Stimulated activated CD4-positive, alpha-beta T cell treated with anti-CD3 and anti-CD28 coated beads, Interleukin-2, amount 100 ng/mL, for 4 hours (primary cell): ENCODE measurements at regions not wholly inside any gene's neighbourhood (a gene's known extent, or its start where the extent isn't known, plus 50 kb on each side); places are given as distances from the start of the nearest gene placed in this dataset.
"Not testable (repeated sequence)": the region's sequence is repeated elsewhere in the genome, so short reads cannot be mapped to it uniquely, and the experiment has no call there.

ENCODE experiments used
- DNase-seq: peaks from one replicate; pipeline ENCODE4 v3.0.0-alpha.2; 2020; ENCODE audit warnings: low read depth

DNA sequence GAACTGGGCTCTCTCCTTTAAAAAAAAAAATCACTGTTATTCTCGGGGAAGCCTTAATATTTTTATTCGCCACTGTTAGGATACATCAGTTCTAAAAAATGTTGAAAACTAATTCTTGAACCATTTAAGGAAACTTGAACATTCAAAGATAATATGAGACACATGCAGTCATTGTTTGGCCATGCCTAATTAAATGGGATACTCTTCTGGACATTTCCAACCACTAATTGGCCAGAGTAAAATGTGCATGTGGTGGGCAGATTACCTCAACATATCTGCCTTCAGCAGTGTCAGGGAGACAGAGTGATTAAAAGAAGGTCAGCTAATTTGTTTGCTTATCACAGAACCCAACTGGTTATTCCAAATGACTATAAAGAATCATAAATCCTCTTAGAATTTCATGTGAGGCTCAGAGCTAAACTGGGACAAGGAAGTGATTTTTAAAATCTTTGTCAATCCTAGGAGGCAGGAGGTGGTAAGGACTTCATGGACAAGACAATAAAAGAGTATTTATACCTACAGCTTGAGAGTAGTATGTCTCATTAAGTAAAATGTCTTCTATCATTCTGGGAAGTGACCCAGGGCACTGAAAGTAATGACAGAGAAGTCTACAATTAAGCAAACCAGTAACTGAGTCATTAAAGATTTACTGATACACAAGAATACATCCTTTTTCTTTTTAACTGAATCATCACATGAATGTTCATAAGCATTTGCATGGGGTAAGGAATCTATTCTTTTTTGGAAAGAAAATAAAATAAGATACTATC lies 242.9 kb upstream of the TRPM3 start:
- no peak for DNase-seq

GRCh38 chr9:71363286-71363961 lies 242.0 kb upstream of the TRPM3 start:
- DNase-seq: no peak

GRCh38 chr9:71361357-71361756 lies 239.9 kb upstream of the TRPM3 start:
- DNase-seq: no peak

DNA sequence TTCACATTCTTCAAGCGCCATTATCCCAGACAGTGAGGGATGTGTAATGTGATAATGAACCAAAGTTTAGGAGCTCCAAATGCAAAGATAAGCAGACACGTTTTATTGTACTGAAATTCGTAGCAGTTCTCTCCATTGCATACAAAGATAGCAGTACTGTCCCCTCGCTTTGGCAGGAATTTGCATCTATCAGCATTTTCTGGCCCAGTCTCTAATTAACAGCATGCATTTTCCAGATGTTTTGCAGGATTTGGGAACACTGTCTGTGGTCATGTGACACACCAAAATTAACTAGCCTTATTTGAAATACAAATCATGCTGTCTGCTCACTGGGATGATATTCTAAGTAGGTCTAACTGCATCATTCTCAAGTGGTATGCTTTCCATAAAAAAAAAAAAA lies 235.9 kb upstream of the TRPM3 start:
- DNase-seq: no peak

- DNase-seq: no peak
Measured at GRCh38 chr9:71355884-71356283, 234.5 kb upstream of the TRPM3 start.

- DNase-seq: no peak
Measured at GRCh38 chr9:71353720-71354119, 232.3 kb upstream of the TRPM3 start.

GRCh38 chr9:71352837-71353236 lies 231.4 kb upstream of the TRPM3 start:
- no peak for DNase-seq

DNA sequence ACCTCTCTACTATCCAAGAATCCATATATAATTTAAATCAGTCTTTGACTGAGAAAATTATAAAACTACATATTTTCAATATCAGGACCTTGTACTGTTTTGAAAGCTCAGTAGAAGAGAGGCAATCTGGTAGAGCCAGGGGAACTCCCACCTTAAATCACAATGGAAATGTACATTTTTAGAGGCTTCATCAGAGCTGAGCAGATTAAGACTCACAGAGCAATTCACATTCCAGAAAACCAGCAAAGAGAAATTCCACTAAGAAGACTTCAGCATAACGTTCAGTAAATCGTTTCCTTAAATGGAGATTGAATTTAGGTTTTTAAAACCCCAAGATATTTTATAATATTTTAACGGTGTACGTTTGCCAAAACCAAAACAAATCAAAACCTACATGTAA lies 227.8 kb upstream of the TRPM3 start:
- DNase-seq: no peak

DNA sequence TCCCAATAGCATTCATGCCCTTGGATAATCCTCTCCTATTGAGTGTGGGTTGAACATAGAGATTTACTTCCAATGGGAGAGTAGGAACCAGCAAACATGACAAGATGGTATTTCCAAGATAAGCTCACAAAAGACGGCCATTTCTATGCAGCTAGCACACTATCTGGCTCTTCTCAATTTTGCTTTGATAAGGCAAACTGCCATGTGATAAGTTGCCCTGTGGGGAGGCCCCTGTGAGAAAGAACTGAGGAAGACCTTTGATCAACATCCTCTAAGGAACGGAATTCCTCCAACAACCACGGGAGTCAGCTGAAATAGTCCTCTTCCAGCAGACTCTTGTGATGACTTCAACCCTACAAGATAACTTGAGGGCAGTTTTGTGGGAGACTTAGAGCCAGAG lies 211.9 kb upstream of the TRPM3 start:
- DNase-seq: no peak

- DNase-seq: no peak
Measured at GRCh38 chr9:71331603-71332002, 210.2 kb upstream of the TRPM3 start.

- DNase-seq: no peak
Measured at GRCh38 chr9:71329873-71330272, 208.5 kb upstream of the TRPM3 start.

- no peak for DNase-seq
Measured at GRCh38 chr9:71326360-71326759, 204.9 kb upstream of the TRPM3 start.

- no peak for DNase-seq
Measured at GRCh38 chr9:71323357-71323756, 201.9 kb upstream of the TRPM3 start.

DNA sequence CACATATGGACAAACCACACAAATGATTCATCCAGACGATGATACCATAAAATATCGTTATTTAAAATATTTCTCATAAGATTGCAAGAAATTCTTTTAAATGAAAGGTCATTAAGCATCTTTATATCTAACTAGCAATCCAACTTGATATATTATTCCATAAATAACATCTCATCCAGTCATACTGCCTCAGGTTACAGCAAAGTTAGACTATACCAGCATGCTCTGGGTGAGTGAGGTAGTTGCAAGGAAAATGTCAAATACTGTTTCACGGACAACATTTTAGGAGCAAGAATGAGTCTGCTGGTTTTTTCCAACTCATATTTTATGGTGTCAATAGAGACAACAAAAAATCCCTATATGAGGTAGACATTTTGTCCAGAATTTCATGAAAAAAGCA lies 200.9 kb upstream of the TRPM3 start:
- DNase-seq: no peak

- DNase-seq: no peak
Measured at GRCh38 chr9:71308454-71308853, 187.0 kb upstream of the TRPM3 start.

GRCh38 chr9:71306134-71306533 lies 184.7 kb upstream of the TRPM3 start:
- no peak for DNase-seq

DNA sequence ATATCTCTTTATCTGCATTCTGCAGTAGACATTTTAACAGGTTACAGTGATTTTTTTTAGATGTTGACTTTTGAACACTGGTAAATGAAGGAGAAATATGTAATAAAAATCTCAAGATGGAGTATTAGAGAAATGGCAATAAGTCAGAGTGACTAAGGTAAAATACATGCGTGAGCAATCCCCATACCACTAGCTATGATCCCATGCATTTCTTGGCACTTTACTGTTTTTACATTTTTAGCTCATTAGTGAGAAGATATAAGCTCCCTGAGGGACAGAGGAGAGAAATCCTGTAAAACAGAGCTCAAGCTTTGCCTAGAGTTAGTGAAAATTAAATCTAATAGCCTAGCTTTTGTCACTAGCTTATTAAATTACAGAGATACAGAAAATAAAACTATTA lies 181.9 kb upstream of the TRPM3 start:
- no peak for DNase-seq

DNA sequence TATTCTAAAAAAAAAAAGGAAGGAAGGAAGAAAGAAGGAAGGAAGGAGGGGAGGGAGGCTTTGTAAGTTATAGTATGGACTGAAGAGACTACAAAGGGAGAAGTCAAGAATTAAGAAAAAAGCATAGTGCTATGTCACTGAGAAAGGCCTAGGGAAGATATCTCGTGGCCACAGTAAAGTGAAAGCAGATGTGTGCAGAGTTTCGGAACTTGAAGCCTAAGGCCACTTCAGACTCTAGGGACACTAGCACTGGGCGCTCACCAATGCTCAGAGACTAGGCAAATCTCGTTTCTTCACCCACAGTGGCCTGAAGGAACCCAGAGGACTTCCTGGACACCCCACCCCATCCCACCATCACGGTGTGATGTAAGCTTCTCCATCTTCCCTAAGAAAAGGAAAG lies 181.4 kb upstream of the TRPM3 start:
- DNase-seq: no peak

- DNase-seq: no peak
Measured at GRCh38 chr9:71295928-71296327, 174.5 kb upstream of the TRPM3 start.

DNA sequence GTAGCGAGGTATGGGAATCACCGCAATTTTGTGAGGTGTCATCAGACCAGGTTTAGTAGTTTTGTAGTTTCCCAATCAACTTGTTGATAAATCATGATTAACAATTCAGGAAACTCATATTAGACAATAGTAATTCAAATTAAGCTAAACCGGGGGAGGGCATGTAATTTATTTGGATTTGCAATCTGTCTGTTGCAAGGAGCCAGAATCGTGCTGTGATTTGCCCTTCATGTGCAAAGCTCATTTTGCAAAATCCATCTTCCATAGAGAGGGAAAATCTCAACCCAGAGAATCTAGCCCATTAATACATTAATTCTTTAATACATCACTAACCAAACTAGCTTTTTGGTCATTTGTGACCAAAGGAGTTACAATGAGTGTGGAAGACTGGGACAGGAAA lies 164.7 kb upstream of the TRPM3 start:
- DNase-seq: no peak

DNA sequence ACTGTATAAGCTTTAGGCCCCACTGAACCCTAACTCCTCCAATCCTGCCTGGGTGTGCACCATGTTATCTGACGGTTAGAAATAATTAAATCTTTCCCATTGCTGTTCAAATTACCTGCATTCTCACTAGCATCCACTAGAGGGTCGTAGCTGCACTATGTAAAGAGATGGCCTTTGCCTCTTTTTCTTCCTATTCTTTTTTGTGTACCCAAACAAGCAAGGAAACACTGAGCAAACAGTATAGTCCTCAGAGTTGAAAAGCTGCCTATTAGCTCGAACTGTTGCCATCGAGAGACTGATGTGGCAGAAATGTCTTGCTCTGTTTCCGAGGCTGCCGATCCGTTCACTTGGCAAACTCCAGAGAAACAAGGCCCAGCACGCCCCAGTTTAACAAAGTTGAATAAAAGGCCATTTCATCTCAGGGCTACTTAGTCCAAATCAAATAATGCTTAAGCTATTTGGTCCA lies 163.8 kb upstream of the TRPM3 start:
- peak; percentile 8 for DNase-seq

DNA sequence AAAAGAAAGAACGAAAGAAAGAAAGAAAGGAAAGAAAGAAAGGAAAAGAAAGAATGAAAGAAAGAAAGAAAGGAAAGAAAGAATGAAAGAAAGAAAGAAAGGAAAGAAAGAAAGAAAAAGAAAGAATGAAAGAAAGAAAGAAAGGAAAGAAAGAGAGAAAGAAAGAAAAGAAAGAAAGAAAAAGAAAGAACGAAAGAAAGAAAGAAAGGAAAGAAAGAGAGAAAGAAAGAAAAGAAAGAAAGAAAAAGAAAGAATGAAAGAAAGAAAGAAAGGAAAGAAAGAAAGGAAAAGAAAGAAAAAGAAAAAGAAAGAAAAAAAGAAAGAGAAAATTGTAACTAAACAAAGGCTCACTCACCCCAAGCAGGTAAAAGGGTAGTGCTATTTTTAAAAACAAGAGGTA lies 160.7 kb upstream of the TRPM3 start:
- not testable (repeated sequence) for DNase-seq

GRCh38 chr9:71279151-71279739 lies 157.8 kb upstream of the TRPM3 start:
- no peak for DNase-seq
